ENCODE measurements at regions not wholly inside any gene's neighbourhood (a gene's known extent, or its start where the extent isn't known, plus 50 kb on each side); places are given as distances from the start of the nearest gene placed in this dataset.

DNA sequence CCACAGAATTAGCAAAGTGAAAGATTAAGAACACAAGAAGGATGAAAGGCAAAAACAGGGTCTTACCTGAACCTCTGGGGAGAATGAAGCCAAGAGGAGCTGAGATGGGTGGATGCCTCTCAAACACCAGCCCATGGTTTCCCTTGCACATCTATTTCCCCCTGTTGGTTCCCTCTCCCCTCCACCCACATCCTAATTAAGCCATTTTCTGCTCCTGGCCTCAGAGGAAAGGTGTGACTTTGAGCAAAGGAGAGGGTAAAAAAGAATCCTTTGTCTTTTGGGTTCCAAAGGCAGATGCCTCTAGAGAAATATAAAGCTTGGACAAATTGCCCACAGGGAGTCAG is 214.9 kb downstream of the RAP2A start (continued):
- TF ChIP-seq SRF (IDR thresholded peaks at IDR 0.05; ENCODE audit: low read depth, low read length) = no peak
- TF ChIP-seq EP300 (IDR thresholded peaks at IDR 0.05; ENCODE audit: borderline replicate concordance in 1 of 2, low read depth in 2 of 2, low read length in 2 of 2) = no peak
